PFSK-1 (cell line): ENCODE measurements at regions not wholly inside any gene's neighbourhood (a gene's known extent, or its start where the extent isn't known, plus 50 kb on each side); places are given as distances from the start of the nearest gene placed in this dataset.

Experiments used
- FOXP2 ChIP-seq: optimal IDR thresholded peaks from 2 replicates; pipeline ENCODE3; 2011; ENCODE audit warnings: borderline replicate concordance, control low read depth, inconsistent platforms; ENCODE audit not compliant: insufficient read depth; ENCODE audit errors: extremely low read length, extremely low read depth
- POLR2AphosphoS5 ChIP-seq: IDR thresholded peaks from 2 replicates; pipeline ENCODE4 v1.6.1; 2012; ENCODE audit warnings: low read depth, mild to moderate bottlenecking, control low read depth, low read length, moderate library complexity
- REST ChIP-seq, 2 experiments: IDR thresholded peaks; 2 replicates each; pipeline versions ENCODE4 v1.6.1 to v1.8.0; 2011 to 2012; ENCODE audit warnings: low read depth in 2 of 2, low read length in 2 of 2, control low read depth in 1 of 2, inconsistent platforms in 1 of 2, mild to moderate bottlenecking in 1 of 2, moderate library complexity in 1 of 2; ENCODE audit not compliant: insufficient read depth in 1 of 2
- SIN3A ChIP-seq: IDR thresholded peaks from 2 replicates; pipeline ENCODE4 v1.6.1; 2012; ENCODE audit warnings: mild to moderate bottlenecking, low read length, moderate library complexity, borderline replicate concordance; ENCODE audit not compliant: insufficient read depth
- TAF1 ChIP-seq: IDR thresholded peaks from 2 replicates; pipeline ENCODE4 v1.6.1; 2012; ENCODE audit warnings: low read length, control low read depth, borderline replicate concordance; ENCODE audit not compliant: insufficient read depth

DNA sequence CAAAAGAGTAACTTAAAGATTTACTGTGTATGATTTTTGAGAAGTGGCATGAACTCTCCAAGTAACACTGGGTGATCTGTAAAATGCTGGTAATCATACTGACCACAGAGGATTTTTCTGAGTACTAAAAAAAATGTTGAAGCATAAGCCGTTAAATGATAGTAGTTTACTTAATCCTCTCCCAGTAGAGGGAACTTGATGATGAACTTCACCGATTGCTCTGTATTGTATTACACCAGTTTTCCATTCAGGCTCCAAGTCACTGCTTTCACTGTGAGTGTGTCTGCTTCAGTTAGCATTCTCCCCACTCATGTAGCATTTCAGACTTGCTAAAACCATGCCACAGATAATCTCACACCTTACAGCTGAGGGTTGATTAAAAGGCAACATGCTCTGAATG is 294.1 kb downstream of the GBA3 start:
- no peak for TF ChIP-seq SIN3A
- no peak for TF ChIP-seq TAF1
- no peak for TF ChIP-seq POLR2AphosphoS5
- no peak for TF ChIP-seq FOXP2
- TF ChIP-seq REST (IDR thresholded peaks at IDR 0.05; ENCODE audit: insufficient read depth in 1 of 2, low read depth in 2 of 2, low read length in 2 of 2) = no peak

GRCh38 chr4:22986262-22986661 is 293.5 kb downstream of the GBA3 start:
- no peak for TF ChIP-seq POLR2AphosphoS5
- TF ChIP-seq SIN3A = no peak
- no peak for TF ChIP-seq TAF1
- no peak for TF ChIP-seq REST (IDR thresholded peaks at IDR 0.05; ENCODE audit: insufficient read depth in 1 of 2, low read depth in 2 of 2, low read length in 2 of 2)
- no peak for TF ChIP-seq FOXP2

DNA sequence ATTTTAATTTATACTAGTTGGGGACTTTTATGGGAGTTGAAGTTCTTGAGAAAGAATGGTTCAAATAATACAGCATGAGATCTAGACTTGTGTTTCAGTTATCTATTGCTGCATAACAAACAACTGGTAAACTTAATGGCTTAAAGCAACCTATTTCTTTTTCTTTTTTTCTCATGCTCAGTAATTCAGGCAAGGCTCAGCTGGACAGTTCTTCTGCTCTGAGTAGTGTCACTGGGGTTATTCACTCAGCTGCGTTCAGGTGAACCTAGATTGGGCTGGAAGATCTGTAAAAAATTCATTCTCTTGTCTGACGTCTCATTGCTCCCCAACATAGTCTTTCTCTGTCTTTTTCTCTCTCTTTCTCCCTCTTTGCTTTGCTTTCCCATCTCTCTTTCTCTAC is 291.7 kb downstream of the GBA3 start:
- TF ChIP-seq POLR2AphosphoS5 (no peak), FOXP2 (no peak), TAF1 (no peak), SIN3A (no peak), REST (IDR thresholded peaks at IDR 0.05; ENCODE audit: insufficient read depth in 1 of 2, low read depth in 2 of 2, low read length in 2 of 2) (no peak)

- TF ChIP-seq TAF1 (no peak), REST (IDR thresholded peaks at IDR 0.05; ENCODE audit: insufficient read depth in 1 of 2, low read depth in 2 of 2, low read length in 2 of 2) (no peak), FOXP2 (no peak)
These were observed 285.9 kb downstream of the GBA3 start for GRCh38 chr4:22978656-22979055.

DNA sequence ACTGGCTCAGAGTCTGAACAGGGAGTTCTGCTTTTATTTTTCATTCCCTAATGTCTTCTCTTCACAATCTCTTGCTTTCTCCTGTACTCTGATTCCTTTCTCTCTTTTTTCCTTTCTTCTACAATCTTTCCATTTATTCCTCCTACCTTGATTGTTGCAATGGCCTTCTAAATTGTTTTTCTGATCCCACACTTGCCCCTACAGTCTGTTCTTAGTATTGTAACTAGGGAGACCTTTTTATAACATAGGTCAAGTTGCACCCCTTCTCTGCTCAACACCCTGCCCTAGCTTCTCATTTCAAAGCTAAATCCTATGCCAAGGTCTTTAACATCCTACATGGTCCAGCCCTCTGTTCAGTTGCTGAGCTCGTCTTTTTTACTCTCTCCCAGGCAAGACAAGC is 277.9 kb downstream of the GBA3 start:
- TF ChIP-seq TAF1 (no peak), SIN3A (no peak), POLR2AphosphoS5 (no peak)
